ENCODE measurements at regions not wholly inside any gene's neighbourhood (a gene's known extent, or its start where the extent isn't known, plus 50 kb on each side); places are given as distances from the start of the nearest gene placed in this dataset.
"Not testable (repeated sequence)": the region's sequence is repeated elsewhere in the genome, so short reads cannot be mapped to it uniquely, and the experiment has no call there.

DNA sequence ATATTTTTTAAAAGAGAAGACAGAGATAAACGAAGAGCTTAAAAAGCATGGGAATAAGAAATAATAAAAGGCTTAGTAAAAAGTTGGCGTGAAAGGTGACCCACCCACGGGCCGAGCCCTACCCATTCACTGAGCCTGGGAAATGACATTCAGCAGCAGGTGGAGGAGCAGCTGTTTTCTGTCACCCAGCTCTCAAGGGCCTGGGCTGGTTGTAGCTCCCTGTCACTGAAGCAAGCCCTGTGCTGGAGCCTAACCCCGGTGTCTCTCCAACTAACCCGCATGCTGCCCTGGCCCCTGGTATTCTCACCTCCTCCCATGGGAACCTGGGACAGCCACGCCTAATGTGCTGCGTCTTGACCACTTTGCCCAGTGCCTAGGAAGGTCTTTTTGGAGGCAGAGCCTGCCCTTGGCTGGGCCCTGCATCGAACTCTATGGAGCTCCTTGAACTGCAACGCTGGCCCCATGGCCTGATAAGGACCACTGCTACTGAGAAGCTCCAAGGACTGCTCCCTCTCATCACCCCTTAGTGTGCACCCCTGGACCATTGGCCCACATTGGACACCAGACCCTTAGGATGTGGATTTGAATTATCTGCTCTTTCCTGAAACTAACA lies 68.8 kb upstream of the IYD start:
- peak; percentile 68 for DNase-seq

DNA sequence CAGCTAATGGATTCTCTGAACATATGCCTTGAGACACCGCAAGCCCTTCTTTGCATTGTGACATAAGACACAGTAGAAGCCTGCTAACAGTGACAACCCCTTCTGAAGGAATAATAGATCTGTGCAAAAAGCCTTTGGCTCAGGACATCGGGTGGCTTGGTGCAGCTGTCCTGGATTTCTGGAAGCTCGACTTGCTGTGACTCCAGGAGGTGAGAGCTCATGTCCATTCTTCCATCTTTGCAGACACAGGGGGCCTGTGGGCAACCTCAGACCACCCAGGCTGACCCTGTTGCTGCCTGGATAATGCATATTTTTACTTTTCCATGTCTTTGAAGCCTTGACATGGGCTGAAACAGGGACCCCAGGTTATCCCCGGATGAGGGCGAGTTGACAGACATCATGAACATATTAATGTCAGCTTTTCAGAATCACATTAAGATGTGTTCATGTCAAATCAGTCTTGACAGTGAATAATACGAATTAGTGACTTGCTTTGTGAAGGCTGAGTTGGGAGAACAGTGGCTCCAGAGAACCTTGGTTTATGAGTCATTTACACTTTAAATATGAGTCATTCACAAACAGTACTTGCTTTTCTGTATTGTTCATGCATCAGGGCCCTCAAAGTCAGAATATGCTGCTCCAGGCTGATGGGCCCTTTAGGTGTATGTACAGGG lies 66.8 kb upstream of the IYD start:
- peak; percentile 82 for DNase-seq

DNA sequence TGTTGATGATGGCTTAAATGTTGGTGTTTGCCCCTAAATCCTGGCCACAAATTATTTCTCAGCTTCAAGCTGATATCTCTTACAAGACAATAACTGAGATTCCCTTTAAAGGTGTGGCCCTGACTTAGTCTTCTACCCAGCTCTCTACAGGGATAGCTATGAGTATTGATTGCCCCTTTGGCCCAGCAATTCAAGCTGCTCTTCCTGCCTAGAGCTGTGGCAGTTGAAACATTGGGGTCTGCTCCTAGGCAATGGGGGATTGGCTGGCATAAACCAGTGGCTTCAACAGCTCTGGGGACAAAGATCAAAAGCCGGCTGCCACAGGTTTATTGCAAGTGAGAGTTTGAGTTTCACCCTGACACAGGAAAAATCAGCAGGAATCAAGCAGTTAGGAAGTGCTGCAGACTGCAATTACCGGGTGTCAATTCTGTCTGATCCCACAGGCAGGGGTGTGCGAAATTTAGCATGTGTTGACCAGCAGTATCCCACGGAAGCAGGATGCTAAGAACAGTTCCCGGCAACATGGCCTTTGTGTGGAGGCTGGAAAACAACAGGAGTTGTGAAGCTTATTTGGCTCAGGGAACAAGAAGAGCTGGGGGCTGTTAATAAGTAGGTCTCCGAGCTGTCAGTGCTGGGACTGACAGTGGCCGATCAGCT lies 66.2 kb upstream of the IYD start:
- DNase-seq = no peak

DNA sequence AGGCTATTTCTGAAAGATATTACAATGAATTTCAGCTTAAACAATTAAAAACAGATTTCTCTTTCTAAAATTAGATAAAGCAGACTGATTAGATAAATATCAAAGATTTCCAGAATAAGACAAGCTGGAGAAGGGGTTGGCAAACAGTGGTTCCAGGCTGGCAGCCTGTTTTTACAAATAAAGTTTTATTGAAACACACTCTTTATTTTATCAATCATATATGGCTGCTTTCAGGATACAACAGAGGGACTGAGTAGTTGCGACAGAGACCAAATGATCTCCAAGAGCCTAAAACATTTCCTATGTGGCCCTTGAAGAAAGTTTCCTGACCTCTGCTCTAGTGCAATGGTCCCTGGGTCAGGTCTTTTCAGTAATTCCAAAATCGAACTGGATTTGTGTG lies 65.6 kb upstream of the IYD start:
- no peak for DNase-seq

DNA sequence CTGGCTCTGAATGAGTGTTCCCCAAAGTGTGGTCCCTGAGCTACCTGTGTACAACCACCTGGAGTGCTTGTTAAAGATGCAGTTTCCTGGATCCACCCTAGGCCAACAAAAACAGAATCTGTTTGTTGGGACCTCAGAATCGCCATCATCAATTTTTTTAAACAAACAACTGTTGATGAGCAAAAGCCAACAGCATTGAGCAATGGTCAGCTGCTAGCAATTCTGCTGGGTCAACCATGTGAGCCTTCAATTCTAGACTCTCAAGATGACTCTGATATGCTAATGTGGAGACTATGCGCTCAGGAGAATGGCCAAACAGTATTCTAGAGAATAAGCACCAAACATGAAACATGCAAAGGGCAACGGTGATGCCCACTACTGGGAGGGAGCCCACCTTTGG lies 64.4 kb upstream of the IYD start:
- DNase-seq = peak; percentile 11

DNA sequence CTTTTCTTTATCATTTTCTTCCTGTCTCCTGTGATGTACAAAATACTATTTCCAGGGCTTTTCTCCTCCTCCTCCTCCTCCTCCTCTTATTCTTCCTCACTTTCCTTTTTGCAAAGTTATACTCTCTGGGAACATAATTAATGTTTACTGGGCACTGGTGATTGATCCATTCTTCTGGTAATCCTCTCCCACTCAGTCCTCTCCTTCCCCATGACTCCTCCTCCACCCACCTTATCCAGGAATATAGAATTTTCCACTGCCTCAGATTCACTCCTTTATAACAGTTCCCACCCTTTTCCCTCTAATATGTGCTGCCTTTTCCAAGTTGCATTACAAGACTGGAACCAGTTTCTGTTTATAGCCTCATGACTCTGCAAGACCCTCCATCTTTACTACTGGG lies 62.5 kb upstream of the IYD start:
- no peak for DNase-seq

DNA sequence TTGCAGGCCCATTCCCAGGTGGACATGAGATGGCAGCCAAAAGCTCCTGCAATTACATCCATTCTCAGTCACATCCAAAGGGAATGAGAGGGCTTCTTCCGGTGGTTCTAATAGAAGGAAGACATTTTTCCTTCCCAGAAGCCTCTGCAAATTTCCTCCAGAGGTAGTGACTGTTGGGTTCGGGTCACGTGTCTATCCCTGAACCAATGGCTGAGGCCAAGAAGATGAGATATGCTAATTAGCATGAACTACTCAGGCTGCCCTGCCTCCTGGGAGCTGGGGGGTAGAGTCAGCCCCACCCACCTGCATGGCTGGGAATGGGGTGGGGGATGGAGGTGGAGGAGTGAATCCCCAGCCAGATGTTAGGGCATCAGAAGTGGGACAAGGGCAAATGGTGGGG lies 61.3 kb upstream of the IYD start:
- DNase-seq = no peak

DNA sequence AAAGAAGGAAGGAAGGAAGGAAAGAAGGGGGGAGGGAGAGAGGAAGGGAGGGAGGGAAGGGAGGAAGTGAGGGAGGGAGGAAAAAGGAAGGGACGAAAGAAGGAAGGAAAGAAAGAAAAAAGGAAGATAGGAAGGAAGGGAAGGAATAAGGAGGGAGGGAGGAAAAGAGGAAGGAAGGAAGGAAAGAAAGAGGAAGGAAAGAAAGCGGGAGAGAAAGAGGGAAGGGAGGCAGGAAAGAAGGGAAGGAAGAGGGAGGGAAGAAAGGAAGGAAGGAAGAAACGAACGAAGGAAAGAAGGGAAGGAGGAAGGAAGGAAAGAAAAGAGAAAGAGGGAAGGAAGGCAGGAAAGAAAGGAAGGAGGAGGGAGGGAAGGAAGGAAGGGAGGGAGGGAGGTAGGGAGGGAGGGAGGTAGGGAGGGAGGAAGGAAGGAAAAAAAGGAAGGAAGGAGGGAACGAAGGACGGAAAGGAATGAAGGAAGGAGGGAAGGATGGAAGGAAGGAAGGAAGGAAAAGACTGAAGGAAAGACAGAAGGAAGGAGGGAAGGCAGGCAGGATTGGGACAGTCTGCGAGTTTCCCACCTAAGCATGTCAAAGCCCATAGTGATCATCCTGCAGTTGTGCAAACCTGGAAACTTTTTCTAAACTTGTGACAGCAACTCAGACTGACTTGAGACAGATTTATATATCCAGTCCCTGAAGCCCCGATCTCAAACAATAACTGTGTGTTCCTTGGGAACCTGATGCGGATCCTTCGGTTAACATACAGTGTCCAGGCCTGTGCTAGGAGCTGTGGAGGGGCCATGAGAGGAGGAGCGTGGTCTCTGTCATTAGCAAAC lies 59.8 kb upstream of the IYD start:
- no peak for DNase-seq

DNA sequence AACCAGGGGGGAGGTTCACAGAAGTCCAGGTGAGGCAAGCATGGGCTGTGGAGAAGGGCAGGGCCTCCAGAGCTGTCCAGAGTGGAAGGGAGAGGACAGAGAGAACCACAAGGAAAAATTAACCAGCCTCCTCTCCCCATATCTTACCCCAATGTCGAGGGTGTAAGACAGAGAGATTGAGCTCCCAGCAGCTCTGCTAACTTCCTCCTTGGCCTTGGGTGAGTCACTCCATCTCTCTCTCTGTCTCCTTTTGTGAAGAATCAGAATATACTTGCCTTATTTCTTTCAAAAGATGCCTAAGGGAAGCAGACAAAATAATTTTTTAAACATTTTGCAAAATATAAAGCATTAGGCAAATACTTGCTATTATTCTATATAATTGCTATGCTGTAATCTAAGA lies 58.3 kb upstream of the IYD start:
- DNase-seq = no peak

DNA sequence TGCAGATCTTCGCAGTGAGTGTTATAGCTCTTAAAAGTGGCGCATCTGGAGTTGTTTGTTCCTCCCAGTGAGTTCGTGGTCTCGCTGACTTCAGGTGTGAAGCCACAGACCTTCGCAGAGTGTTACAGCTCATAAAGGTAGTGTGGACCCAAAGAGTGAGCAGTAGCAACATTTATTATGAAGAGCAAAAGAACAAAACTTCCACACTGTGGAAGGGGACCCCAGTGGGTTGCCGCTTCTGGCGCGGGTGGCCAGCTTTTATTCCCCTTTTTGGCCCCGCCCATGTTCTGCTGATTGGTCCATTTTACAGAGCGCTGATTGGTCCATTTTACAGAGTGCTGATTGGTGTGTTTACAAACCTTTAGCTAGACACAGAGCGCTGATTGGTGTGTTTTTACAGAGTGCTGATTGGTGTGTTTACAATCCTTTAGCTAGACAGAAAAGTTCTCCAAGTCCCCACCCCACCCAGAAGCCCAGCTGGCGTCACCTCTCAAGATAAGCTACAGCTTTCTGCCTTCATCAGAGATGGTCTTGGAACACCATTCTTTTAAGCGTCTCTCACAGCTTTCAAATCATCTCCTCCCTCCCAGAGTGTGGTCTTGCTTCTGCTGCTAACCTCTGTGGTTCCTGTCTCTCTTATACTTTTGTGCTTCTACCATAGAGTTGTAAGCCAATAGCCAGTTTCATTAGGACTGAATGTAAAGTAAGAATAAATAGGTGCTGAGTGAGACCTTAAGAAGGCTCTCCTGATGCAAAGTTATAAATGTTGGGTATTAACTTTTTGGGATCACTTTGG lies 57.5 kb upstream of the IYD start:
- DNase-seq = not testable (repeated sequence)

DNA sequence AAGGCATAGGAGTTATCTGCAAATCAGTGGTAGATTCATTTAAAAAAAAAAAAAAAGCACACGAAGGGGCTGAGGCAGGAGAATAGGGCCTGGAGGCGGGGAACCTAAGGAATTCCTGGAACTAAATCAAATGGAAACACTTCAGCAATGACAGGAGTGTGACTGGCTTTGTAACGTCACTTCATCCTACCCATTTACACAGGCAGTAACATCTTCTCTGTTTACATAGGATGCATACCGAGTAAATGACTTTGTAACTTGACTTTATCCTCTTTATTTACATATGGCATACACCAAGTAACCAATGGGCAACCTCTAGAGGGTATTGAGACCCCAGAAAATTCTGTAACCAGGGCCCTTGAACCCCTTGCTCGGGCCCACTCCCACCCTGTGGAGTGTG lies 56.4 kb upstream of the IYD start:
- DNase-seq = peak; percentile 12

DNA sequence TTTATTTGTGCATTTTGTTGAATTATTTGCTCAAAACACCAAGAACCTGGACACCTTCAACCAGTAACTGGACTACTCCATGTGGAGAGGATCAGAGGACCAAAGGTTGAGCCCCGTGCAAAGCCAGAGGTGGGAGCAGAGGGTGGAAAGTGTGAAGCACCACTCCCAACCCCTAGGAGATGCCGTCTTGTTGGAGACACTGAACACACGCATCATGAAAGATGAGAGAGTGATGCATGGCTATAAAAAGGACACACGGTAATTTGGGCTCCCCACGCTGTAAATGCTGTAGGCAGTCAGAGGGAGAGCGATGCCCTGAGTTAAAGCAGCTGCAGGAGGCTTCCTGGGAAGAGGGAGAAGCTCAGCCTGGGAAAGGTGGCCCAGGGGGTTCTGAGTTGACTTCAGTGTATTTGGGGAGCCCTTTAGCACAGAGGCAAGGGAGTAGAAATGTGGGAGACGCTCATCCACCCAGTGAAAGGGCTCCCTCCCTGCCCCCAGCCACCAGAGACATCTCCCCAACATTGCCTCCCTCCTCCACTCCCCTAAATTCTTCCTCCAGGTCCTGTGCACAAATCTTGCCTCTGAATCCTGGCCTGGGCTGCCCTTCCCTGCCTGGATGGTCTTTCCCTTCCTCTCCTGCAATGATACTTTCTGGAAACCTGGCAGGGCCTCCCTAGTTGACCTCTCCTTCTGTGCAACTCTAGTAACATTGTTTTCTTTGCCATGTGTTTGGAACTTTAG lies 55.8 kb upstream of the IYD start:
- DNase-seq = no peak

DNA sequence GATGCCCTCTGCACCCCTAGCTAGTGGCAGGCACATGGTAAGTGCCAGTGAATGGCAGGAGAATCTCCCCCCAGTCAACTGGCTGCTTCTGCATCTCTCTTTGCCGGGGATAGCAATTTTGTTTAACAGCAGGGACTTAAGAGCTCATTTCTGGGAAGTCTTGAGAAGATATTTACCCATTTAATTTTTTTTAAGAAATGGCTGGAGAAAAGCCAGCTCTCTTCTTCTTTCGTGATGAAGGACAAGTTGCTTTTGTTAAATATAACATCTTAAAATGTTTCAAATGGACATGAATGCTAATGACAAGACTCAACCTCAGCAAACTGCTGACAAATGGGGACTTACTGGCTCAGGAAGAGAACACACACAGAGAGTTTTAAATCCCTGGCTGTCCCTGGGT lies 55.0 kb upstream of the IYD start:
- no peak for DNase-seq

DNA sequence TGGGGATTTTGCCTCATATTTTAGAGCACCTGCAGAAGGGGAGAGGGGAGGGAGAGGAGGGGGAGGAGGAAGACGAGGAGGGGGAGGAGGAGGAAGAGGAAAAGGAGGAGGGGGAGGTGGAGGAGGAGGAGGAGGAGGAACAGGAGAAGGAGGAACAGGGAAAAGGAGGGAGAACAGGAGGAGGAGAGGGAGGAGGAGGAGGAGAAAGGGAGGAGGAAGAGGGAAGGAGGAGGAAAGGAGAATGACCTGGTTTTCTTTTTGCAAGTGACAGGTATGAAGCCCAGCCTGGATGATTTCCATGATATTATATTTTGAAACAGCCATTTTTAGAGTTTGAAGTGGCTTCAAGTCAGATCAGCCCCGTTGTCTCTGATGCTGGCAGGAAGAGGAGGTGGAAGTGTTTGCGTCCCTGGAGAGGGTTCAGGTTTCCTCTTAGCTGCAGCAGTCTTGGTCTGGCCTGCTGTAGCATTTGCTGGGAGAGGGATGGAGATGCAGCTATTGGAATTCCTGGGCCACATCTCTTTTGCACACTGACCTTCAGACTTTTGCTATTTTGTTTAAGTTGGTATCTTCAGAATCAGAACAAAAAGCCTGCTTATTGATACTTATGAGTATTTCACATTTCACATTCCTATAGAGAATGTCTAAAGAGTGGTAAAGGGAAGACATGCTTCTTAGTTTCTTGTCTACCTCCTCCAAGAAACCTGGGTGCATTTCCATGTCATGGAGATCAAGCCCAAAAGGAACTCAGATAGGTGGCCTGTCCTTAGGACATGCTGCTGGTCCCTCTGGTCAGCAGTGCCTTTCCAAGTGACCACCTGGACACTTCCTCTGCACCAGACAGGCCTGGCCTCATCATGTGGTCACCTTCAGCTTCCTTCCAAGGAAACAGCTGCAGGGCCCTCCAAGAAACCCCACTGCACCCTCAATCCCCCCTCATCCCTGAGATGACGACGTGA lies 54.3 kb upstream of the IYD start:
- DNase-seq = no peak

DNA sequence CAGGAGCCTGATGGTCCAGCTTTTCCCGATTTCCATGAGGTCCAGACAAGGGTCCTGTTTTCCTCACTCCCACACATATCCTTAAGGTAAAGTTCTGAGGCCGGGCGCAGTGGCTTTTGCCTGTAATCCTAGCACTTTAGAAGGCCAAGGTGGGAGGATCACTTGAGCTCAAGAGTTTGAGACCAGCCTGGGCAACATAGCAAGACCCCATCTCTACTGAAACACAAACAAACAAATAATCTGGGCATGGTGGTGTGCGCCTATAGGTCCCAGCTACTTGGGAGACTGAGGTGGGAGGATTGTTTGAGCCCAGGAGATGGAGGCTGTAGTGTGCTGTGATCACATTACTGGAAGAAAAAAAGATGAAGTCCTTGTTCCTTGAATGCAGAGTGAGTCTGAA lies 53.2 kb upstream of the IYD start:
- DNase-seq = no peak

DNA sequence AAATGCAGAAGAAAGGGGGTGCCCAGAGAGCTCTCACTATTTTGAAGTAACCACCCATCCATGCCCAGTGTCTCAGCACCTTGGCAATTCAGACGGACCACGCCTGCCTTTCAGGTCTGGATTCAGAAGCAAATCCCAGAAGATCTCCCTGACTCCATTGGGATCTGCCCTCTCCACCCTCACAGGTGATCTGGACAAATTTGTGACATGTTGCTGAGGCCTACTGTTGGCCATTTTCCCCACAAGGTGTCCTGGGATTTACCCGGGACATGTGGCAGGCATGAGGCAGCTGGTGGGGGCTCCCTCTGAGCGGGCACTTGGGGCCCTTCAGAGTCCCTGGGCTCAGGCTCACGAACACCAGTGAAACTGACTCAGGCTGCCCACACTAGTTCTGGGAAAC lies 51.9 kb upstream of the IYD start:
- DNase-seq = no peak

Data from DMS53 (cell line).